ENCODE measurements at regions not wholly inside any gene's neighbourhood (a gene's known extent, or its start where the extent isn't known, plus 50 kb on each side); places are given as distances from the start of the nearest gene placed in this dataset.

DNA sequence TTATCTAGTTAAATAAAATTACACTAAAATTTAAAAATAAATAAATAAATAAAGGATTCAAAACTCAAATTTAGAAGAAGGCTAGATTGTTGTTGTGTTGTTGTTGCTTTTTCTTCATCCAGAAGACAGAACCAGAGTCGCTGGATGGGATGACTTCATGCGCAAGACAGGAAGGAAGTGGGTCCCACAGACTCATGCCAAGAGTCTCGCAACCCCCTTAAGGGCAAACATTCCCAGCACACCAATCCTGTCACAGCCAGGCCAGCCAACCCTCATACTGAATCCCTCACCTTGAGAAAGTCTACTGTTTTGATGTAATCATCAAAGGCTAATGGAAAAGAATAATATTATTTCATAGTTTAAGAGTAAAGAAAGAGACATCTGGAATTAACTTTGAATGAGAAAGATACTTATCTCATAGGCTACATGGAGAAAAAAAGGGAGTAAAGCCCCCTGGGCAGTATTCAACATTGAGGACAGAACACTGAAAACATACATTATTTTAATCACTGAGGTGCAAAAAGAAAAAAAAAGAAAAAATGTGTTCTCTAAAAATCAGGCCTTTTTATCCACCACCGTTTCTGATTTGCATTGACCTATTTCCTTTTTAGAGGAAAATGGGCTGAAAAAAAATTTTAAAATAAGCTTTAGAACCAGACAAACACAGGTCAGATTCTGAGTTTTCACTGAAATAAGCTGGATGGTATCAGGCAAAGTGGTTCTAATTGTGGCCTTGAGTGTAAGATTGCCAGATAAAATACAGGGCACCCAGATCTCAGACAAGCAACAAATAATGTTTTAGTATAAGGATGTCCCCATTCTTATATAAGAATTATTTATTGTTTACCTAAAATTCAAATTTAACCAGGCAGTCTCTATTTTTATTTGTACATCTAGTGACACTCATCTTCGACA lies 826.5 kb downstream of the TNS3 start:
- ATAC-seq (ENCODE audit: low read depth) = no peak
- intact Hi-C loops (cut with micrococcal nuclease) (loop anchor here (10.0 kb wide), 1 partner anchor 611 kb away; no protein-coding TSS in a partner anchor), dilution Hi-C loops (cut with HindIII; ENCODE audit: low sequenced_read_pairs, unreplicated experiment) (no loop called here), in situ Hi-C loops (cut with MboI; ENCODE audit: low sequenced_read_pairs) (no loop called here)
- Histone ChIP-seq H2AK5ac (ENCODE audit: low read depth, low read length) (peak overlapping the region; percentile 18; the same call in 1 of the 2 replicates), H2BK120ac (ENCODE audit: low read depth, low read length) (no peak overlapping the region), H3K9ac (ENCODE audit: low read depth, low read length) (no peak overlapping the region), H3K79me1 (ENCODE audit: low read depth in 1 of 2, low read length in 2 of 2) (no peaks in the 10 kb centered on the region), H3K4me1 (ENCODE audit: control insufficient read depth, insufficient read depth, low read length) (peaks cover 12% of the 10 kb centered on the region), H3K36me3 (ENCODE audit: control insufficient read depth, insufficient read depth, low read length) (no peaks in the 10 kb centered on the region), H4K5ac (ENCODE audit: low read depth, low read length) (no peak overlapping the region), H2BK5ac (ENCODE audit: low read depth, low read length, poor library complexity, severe bottlenecking) (no peak overlapping the region), H4K20me1 (ENCODE audit: insufficient read depth, low read length) (no peaks in the 10 kb centered on the region), H2BK15ac (ENCODE audit: low read depth, low read length) (0 out of 3 replicates have a peak overlapping the region, but pooled peaks have one; percentile 12), H4K91ac (ENCODE audit: insufficient read depth, low read depth, low read length) (no peak overlapping the region; the same call in 1 of the 2 replicates), H3K9me1 (ENCODE audit: insufficient read depth, low read length) (peaks cover 11% of the 10 kb centered on the region), H4K8ac (ENCODE audit: low read depth in 2 of 2, low read length in 2 of 2) (0 out of 4 replicates have a peak overlapping the region, but pooled peaks of 1 of the 2 experiments have one; percentile 24), H3K23ac (ENCODE audit: low read depth, low read length) (no peak overlapping the region), H3K9me3 (ENCODE audit: control insufficient read depth, insufficient read depth, low read length) (no peaks in the 10 kb centered on the region), H3K4ac (ENCODE audit: low read depth, low read length) (no peak overlapping the region), H3K27ac (ENCODE audit: insufficient read depth, low read length) (no peak overlapping the region), H3K4me3 (ENCODE audit: insufficient read depth, low read depth, low read length) (no peak overlapping the region), H3K14ac (replicated peaks; ENCODE audit: low read depth, low read length) (no peak overlapping the region), H3K18ac (ENCODE audit: low read depth, low read length) (peak overlapping the region; percentile 85; the same call in 1 of the 2 replicates), H3K56ac (ENCODE audit: extremely low read depth, insufficient read depth, low read length) (no peak overlapping the region), H2AK9ac (replicated peaks; ENCODE audit: low read depth, low read length, poor library complexity) (no peak overlapping the region), H3K4me2 (ENCODE audit: low read depth, low read length) (no peak overlapping the region), H2AFZ (replicated peaks; ENCODE audit: low read length, poor library complexity) (no peak overlapping the region), H3K27me3 (ENCODE audit: control insufficient read depth, insufficient read depth, low read length) (no peaks in the 10 kb centered on the region), H2BK20ac (ENCODE audit: low read depth, low read length) (0 out of 2 replicates have a peak overlapping the region, but pooled peaks have one; percentile 26)
- no peak for DNase-seq
- ChIA-PET POLR2A (ENCODE audit: unreplicated experiment) (no interaction called here), CTCF (interaction anchor here (0.7 kb wide), 1 partner anchor 1683 kb away, joined by 3 read pairs; no protein-coding TSS in a partner anchor)
- no TSS peak for BruUV-seq (replicated peaks)
- TF ChIP-seq RCOR1 (IDR thresholded peaks at IDR 0.05; ENCODE audit: insufficient replicate concordance, low read length) (no peak), MXI1 (IDR thresholded peaks at IDR 0.05; ENCODE audit: borderline replicate concordance, low read depth, low read length) (no peak), FOS (IDR thresholded peaks at IDR 0.05; ENCODE audit: low read depth, low read length) (no peak), RFX5 (IDR thresholded peaks at IDR 0.05; ENCODE audit: low read depth, low read length) (no peak), CEBPB (IDR thresholded peaks at IDR 0.05; ENCODE audit: low read depth, low read length) (no peak)
- WGBS, 2 experiments (ENCODE audit: extremely low coverage in 2 of 2, insufficient read length in 1 of 2) = no CpG with 5 or more reads among the region's 5 CpGs

All from IMR-90 (cell line).